ENCODE measurements at regions not wholly inside any gene's neighbourhood (a gene's known extent, or its start where the extent isn't known, plus 50 kb on each side); places are given as distances from the start of the nearest gene placed in this dataset.

DNA sequence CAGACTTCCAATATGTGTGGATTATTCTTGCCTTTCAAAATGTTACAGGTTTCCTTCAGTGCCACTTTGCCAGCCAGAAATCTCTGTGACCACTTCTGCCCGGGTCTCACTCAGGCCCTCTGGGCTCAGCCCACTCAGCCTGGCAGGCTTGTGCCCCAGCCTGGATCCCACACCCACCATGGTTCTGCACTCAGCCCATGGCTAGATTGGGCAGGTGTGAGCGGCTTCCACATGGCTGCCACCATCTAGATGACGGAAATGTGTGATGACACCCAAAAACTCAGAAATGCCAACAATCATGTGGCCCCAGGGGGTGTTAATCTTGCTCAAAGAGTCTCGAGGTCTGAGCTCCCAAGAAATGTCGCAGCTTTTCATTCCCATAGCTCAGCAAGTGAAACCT is 1097.5 kb upstream of the SLC39A10 start:
- FAIRE-seq (no peak), ATAC-seq (no peak), DNase-seq (no peak)
- no peaks in the 10 kb centered on the region for H3K27me3 ChIP-seq
- H3K36me3 ChIP-seq = no peaks in the 10 kb centered on the region
- H3K4me3 ChIP-seq = no peak overlapping the region
- no peak overlapping the region for H3K27ac ChIP-seq
- H3K9me3 ChIP-seq = no peaks in the 10 kb centered on the region
- 62 to 71% methylated on average over 5 of the region's 5 CpGs for WGBS, 2 donors
- H3K4me1 ChIP-seq = no peaks in the 10 kb centered on the region
- intact Hi-C loops (cut with DNase I) = no loop called here
- TF ChIP-seq, protein P1, sequence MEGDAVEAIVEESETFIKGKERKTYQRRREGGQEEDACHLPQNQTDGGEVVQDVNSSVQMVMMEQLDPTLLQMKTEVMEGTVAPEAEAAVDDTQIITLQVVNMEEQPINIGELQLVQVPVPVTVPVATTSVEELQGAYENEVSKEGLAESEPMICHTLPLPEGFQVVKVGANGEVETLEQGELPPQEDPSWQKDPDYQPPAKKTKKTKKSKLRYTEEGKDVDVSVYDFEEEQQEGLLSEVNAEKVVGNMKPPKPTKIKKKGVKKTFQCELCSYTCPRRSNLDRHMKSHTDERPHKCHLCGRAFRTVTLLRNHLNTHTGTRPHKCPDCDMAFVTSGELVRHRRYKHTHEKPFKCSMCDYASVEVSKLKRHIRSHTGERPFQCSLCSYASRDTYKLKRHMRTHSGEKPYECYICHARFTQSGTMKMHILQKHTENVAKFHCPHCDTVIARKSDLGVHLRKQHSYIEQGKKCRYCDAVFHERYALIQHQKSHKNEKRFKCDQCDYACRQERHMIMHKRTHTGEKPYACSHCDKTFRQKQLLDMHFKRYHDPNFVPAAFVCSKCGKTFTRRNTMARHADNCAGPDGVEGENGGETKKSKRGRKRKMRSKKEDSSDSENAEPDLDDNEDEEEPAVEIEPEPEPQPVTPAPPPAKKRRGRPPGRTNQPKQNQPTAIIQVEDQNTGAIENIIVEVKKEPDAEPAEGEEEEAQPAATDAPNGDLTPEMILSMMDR (IDR thresholded peaks at IDR 0.05) = no peak

DNA sequence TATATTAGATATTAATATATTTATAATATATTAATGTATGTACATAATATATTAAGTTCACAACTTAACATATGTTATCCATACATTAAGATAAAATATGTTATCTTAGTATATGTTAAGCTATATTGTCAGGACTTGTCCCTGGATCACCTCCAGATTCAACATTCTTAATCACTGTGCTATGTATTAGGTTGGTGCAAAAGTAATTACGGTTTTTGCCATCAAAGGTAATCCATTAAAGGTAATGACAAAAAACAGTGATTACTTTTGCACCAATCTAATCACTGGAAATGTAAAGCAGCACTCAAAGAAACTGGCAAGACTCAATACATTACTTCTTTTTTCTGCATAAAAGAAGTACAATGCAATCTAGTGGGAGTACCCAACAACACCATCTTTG is 1099.0 kb upstream of the SLC39A10 start:
- 67 to 84% methylated on average over 1 of the region's 1 CpG for WGBS, 2 donors
- ATAC-seq = no peak
- no peak overlapping the region for H3K27ac ChIP-seq
- no peak for FAIRE-seq
- no peaks in the 10 kb centered on the region for H3K9me3 ChIP-seq
- intact Hi-C loops (cut with DNase I) = no loop called here
- no peaks in the 10 kb centered on the region for H3K36me3 ChIP-seq
- no peaks in the 10 kb centered on the region for H3K27me3 ChIP-seq
- H3K4me1 ChIP-seq = no peaks in the 10 kb centered on the region
- TF ChIP-seq, protein P1 (IDR thresholded peaks at IDR 0.05) = no peak
- DNase-seq = no peak
- no peak overlapping the region for H3K4me3 ChIP-seq

DNA sequence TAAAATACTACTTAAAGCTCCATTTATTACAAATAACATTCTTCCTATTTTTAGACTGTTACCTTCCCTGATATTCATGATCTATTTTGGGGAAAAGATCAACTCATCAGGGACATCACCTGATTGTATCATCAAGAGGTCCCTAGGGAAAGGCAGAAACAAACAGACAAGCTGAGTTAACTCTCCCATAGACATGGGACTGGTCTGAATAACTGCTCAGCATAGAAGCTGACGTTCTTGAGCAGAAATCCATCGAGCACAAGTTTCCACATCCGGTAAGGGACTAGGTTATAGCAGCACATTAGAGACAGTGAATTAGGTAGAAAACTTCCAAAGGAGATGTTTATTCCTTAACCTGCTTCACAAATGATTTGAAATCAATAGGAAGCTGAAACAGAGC is 1100.4 kb upstream of the SLC39A10 start:
- no peaks in the 10 kb centered on the region for H3K9me3 ChIP-seq
- DNase-seq (no peak), FAIRE-seq (no peak), ATAC-seq (no peak)
- H3K4me3 ChIP-seq = no peak overlapping the region
- no peak overlapping the region for H3K27ac ChIP-seq
- H3K4me1 ChIP-seq = no peaks in the 10 kb centered on the region
- TF ChIP-seq, protein P1 (IDR thresholded peaks at IDR 0.05) = no peak
- H3K27me3 ChIP-seq = no peaks in the 10 kb centered on the region
- intact Hi-C loops (cut with DNase I) = no loop called here
- H3K36me3 ChIP-seq = no peaks in the 10 kb centered on the region
- 56 to 71% methylated on average over 3 of the region's 3 CpGs for WGBS, 2 donors

DNA sequence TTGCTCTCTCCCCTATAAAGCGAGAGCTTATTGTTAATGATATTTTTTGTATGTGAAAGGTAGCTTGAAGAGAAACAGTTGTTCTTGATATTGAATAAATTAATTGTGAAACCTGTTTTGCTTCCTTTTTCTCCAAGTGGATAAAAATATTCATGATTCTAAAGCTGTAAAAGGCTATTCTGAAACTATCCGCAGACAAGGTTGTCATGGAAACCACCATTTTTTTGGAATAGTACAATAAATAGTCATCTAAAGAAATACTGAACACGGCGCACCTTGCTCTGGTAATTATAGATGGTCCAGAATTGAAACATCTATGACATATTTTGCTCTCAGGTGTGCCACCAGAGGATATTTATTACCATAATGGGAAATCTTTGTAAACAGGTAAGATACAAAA is 1103.0 kb upstream of the SLC39A10 start:
- Histone ChIP-seq H3K9me3 (no peaks in the 10 kb centered on the region), H3K4me1 (no peaks in the 10 kb centered on the region), H3K27me3 (no peaks in the 10 kb centered on the region), H3K4me3 (no peak overlapping the region), H3K36me3 (no peaks in the 10 kb centered on the region), H3K27ac (no peak overlapping the region)
- intact Hi-C loops (cut with DNase I) = no loop called here
- ATAC-seq (no peak), FAIRE-seq (no peak), DNase-seq (no peak)
- TF ChIP-seq, protein P1 (IDR thresholded peaks at IDR 0.05) = no peak
- 70 to 83% methylated on average over 4 of the region's 4 CpGs for WGBS, 2 donors

DNA sequence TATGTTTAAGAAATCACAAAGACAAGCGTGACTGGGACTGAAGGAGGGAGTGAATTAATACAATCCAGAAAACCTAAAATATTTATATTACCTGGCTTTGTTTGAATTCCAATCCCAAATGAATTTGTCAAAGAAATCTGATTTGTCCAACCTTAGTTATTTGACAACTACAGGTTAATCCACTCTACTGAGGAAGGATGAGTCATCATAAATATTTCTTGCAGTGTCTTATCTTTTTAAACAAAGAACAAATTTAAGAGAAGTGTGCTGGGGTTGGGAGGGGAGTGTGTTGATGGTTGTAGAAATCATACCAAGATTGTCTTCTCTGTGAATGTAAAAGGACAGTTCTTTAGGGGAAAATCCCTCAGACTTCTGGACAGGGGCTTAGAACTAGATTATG is 1106.3 kb upstream of the SLC39A10 start:
- DNase-seq (no peak), FAIRE-seq (no peak)

More for the DNA sequence above, 1106.3 kb upstream of the SLC39A10 start:
- no peaks in the 10 kb centered on the region for H3K9me3 ChIP-seq
- no peaks in the 10 kb centered on the region for H3K36me3 ChIP-seq
- 41 to 44% methylated on average over 1 of the region's 1 CpG for WGBS, 2 donors
- TF ChIP-seq, protein P1 (IDR thresholded peaks at IDR 0.05) = no peak
- intact Hi-C loops (cut with DNase I) = no loop called here
- H3K27ac ChIP-seq = no peak overlapping the region
- ATAC-seq = no peak
- H3K27me3 ChIP-seq = no peaks in the 10 kb centered on the region
- H3K4me3 ChIP-seq = no peak overlapping the region
- no peaks in the 10 kb centered on the region for H3K4me1 ChIP-seq
